Skeletal muscle satellite cell (primary cell): ENCODE measurements at regions not wholly inside any gene's neighbourhood (a gene's known extent, or its start where the extent isn't known, plus 50 kb on each side); places are given as distances from the start of the nearest gene placed in this dataset. TPM values are rescaled to one million over a fixed set of nuclear protein-coding genes. Genes with fewer than 3 reads are reported as not detected.
"Not testable (repeated sequence)": the region's sequence is repeated elsewhere in the genome, so short reads cannot be mapped to it uniquely, and the experiment has no call there.

Source experiments
- H3K27me3 ChIP-seq: 2 replicates; pipeline ENCODE4 v1.7.0; 2013; ENCODE audit warnings: low read length; ENCODE audit not compliant: control insufficient read depth, insufficient read depth
- H3K36me3 ChIP-seq: 2 replicates; pipeline ENCODE4 v1.7.0; 2013; ENCODE audit warnings: mild to moderate bottlenecking, control low read depth, low read length; ENCODE audit not compliant: insufficient read depth
- H3K4me1 ChIP-seq: 2 replicates; pipeline ENCODE4 v1.7.0; 2013; ENCODE audit warnings: low read length; ENCODE audit not compliant: control insufficient read depth, insufficient read depth
- H3K4me2 ChIP-seq: 2 replicates; pipeline ENCODE4 v1.7.0; 2013; ENCODE audit warnings: mild to moderate bottlenecking, low read length
- H3K4me3 ChIP-seq: 2 replicates; pipeline ENCODE4 v1.7.0; 2013; ENCODE audit warnings: low read length
- H3K9ac ChIP-seq: 2 replicates; pipeline ENCODE4 v1.7.0; 2013; ENCODE audit warnings: mild to moderate bottlenecking, low read depth, low read length, moderate library complexity
- H3K9me3 ChIP-seq: replicated peaks from 2 replicates; pipeline ENCODE4 v1.7.0; 2013; ENCODE audit warnings: mild to moderate bottlenecking, control low read depth, low read length
- small RNA-seq: library from RNA; depleted of rRNA; stranded (forward); fragments of <200 nt; gene quantifications from one replicate; pipeline ENCODE3, GENCODE V24; 2012

GRCh38 chr7:92910976-92911375 lies 74.6 kb upstream of the CDK6 start:
- no peak overlapping the region for H3K9ac ChIP-seq
- no peaks in the 10 kb centered on the region for H3K36me3 ChIP-seq
- no peaks in the 10 kb centered on the region for H3K9me3 ChIP-seq
- no peaks in the 10 kb centered on the region for H3K4me1 ChIP-seq
- H3K4me3 ChIP-seq = no peak overlapping the region
- H3K27me3 ChIP-seq = no peaks in the 10 kb centered on the region
- H3K4me2 ChIP-seq = no peak overlapping the region

- Histone ChIP-seq H3K9me3 (no peaks in the 10 kb centered on the region), H3K27me3 (no peaks in the 10 kb centered on the region), H3K4me1 (peaks cover 9% of the 10 kb centered on the region), H3K36me3 (no peaks in the 10 kb centered on the region), H3K4me3 (no peak overlapping the region), H3K4me2 (no peak overlapping the region), H3K9ac (no peak overlapping the region)
Measured at GRCh38 chr7:92909686-92910475, 73.5 kb upstream of the CDK6 start.

GRCh38 chr7:92904244-92905131 lies 68.1 kb upstream of the CDK6 start:
- H3K4me2 ChIP-seq = peak overlapping the region; percentile 71
- H3K4me3 ChIP-seq = peak overlapping the region; percentile 47
- H3K9me3 ChIP-seq = no peaks in the 10 kb centered on the region
- H3K9ac ChIP-seq = peak overlapping the region; percentile 55
- H3K27me3 ChIP-seq = no peaks in the 10 kb centered on the region
- H3K36me3 ChIP-seq = no peaks in the 10 kb centered on the region
- H3K4me1 ChIP-seq = peaks cover 23% of the 10 kb centered on the region

DNA sequence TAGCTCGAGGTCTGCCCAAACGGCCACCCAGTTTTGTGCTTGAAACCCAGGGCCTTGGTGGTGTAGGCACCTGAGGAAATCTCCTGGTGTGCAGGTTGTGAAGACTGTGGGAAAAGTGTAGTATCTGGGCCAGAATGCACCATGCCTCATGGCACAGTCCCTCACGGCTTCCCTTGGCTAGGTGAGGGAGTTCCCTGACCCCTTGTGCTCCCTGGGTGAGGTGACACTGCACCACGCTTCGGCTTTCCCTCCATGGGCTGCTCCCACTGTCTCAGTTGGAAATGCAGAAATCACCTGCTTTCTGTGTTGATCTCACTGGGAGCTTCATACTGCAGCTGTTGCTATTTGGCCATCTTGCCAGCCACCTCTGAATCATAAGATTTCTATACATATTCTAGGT lies 62.4 kb upstream of the CDK6 start:
- Histone ChIP-seq H3K4me2 (no peak overlapping the region), H3K9me3 (no peaks in the 10 kb centered on the region), H3K4me1 (peaks cover 8% of the 10 kb centered on the region), H3K9ac (no peak overlapping the region), H3K36me3 (no peaks in the 10 kb centered on the region), H3K27me3 (no peaks in the 10 kb centered on the region), H3K4me3 (no peak overlapping the region)

GRCh38 chr7:92894857-92895256 lies 58.5 kb upstream of the CDK6 start:
- H3K4me1 ChIP-seq, H3K36me3 ChIP-seq, H3K27me3 ChIP-seq, H3K4me2 ChIP-seq, H3K4me3 ChIP-seq, H3K9me3 ChIP-seq, H3K9ac ChIP-seq: not testable (repeated sequence)

DNA sequence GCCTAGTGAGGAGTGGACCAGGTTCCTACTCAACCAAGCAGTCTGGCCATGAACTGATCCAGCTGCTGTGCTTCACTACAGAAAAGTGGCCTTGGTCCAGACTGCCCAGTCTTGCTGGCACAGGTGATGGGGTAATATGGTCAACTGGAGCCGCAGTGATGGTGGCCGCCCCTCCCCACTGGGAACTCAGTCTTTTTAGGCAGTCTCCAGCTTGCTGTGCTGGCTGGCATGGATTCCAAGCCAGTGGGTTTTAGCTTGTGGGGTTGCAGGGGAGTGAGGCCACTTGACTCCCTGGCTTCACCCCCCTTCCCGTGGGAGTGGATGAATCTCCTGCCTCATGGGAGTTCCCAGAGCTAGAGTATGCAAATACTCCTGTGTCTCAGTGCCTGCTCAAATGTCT lies 52.7 kb upstream of the CDK6 start:
- Histone ChIP-seq H3K4me3 (no peak overlapping the region), H3K4me1 (no peaks in the 10 kb centered on the region), H3K4me2 (no peak overlapping the region), H3K9me3 (no peaks in the 10 kb centered on the region), H3K36me3 (no peaks in the 10 kb centered on the region), H3K27me3 (no peaks in the 10 kb centered on the region), H3K9ac (no peak overlapping the region)

Small RNAs in the stretch of these regions (small RNA-seq; reads per million reads assigned to genes)
- not detected for gene RN7SL7P
